Activated CD8-positive, alpha-beta T cell treated with anti-CD3 and anti-CD28 coated beads for 36 hours (primary cell): ENCODE measurements at regions not wholly inside any gene's neighbourhood (a gene's known extent, or its start where the extent isn't known, plus 50 kb on each side); places are given as distances from the start of the nearest gene placed in this dataset.

Experiments
- ATAC-seq: fragments of 200-7000 bp; cut with Tn5 transposase; one replicate; pipeline ENCODE4 v1.10.0; 2021; ENCODE audit warnings: mild to moderate bottlenecking, moderate library complexity
- CTCF ChIA-PET: fragments of 350-600 bp; sonication (Branson Sonifier 250); formaldehyde crosslinking; loops from one replicate; lab custom pipeline; 2021; ENCODE audit warnings: antibody characterized with exemption; lab: Charles Lee
- POLR2A ChIA-PET: fragments of 350-600 bp; sonication (Branson Sonifier 250); formaldehyde crosslinking; loops from one replicate; lab custom pipeline; 2021; ENCODE audit warnings: antibody characterized with exemption; lab: Charles Lee
- DNase-seq: peaks from one replicate; pipeline ENCODE4 v3.0.0-alpha.2; 2020
- H3K27ac Mint-ChIP-seq: one replicate; pipeline ENCODE4 v1.8.0; 2021; ENCODE audit warnings: mild to moderate bottlenecking, mixed read lengths
- H3K27me3 Mint-ChIP-seq: one replicate; pipeline ENCODE4 v1.8.0; 2021; ENCODE audit warnings: mixed read lengths
- H3K36me3 Mint-ChIP-seq: one replicate; pipeline ENCODE4 v1.8.0; 2021; ENCODE audit warnings: low read depth, mixed read lengths
- H3K4me1 Mint-ChIP-seq: one replicate; pipeline ENCODE4 v1.8.0; 2021; ENCODE audit warnings: low read depth, mixed read lengths
- H3K4me3 Mint-ChIP-seq: one replicate; pipeline ENCODE4 v1.8.0; 2021; ENCODE audit warnings: mild to moderate bottlenecking, moderate library complexity, mixed read lengths
- H3K9me3 Mint-ChIP-seq: one replicate; pipeline ENCODE4 v1.8.0; 2021; ENCODE audit warnings: mixed read lengths
- CTCF ChIP-seq: fragments of 200-600 bp; IDR thresholded peaks from one replicate; pipeline ENCODE4 v1.8.0; 2022; ENCODE audit warnings: antibody characterized with exemption, mild to moderate bottlenecking
- intact Hi-C: fragments of 100-400 bp; cut with micrococcal nuclease; formaldehyde crosslinking; loops from one replicate; pipeline ENCODE4 v1.10.0; 2022

DNA sequence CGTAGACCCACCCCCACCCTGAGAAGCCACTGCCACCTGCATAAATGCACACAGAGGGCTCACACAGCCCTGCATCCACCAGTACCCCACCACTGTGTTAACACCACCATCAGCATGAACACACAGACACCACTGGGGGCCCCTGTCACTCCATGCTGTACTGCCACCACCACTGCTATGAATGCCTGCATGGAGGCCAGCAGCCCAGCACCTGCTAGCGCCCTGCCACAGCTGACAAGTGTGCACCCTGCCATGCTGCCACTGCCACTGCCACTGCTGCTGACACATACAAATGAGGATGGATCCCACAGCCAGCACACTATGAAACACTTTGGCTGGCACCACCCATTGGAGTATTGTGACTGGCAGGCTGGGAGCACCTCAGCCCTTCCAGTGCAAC lies 361.0 kb downstream of the TAFA4 start:
- ATAC-seq (no peak), DNase-seq (no peak)
- peaks cover 7% of the 10 kb centered on the region for H3K27me3 Mint-ChIP-seq
- H3K36me3 Mint-ChIP-seq = no peaks in the 10 kb centered on the region
- TF ChIP-seq CTCF = no peak
- no peak overlapping the region for H3K4me3 Mint-ChIP-seq
- POLR2A ChIA-PET = no interaction called here
- peaks cover 2% of the 10 kb centered on the region for H3K9me3 Mint-ChIP-seq
- no peak overlapping the region for H3K27ac Mint-ChIP-seq
- CTCF ChIA-PET = no interaction called here
- intact Hi-C loops = no loop called here
- no peaks in the 10 kb centered on the region for H3K4me1 Mint-ChIP-seq

DNA sequence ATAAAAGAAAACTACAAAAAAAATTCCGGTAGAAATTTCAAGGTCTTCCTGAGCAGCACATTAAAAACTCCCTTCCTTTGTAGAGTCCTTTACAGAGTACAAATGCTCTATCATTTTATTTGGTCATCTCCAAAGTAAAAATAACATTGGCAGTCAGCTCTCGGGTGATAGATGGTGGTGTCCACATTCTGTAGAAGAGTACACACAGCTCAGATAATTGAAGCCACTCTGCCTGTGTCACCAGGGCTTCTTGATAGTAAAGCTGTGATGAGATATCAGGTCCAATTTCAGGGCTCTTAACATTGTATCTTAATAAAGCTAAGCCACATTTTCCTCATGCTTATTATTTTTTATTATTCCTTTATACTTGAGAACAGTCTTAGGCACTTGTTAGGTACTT lies 371.6 kb downstream of the TAFA4 start:
- POLR2A ChIA-PET = no interaction called here
- ATAC-seq (no peak), DNase-seq (no peak)
- intact Hi-C loops = no loop called here
- Mint-ChIP-seq H3K36me3 (no peaks in the 10 kb centered on the region), H3K4me3 (no peak overlapping the region), H3K27ac (no peak overlapping the region), H3K9me3 (peaks cover under 1% of the 10 kb centered on the region), H3K27me3 (no peaks in the 10 kb centered on the region), H3K4me1 (no peaks in the 10 kb centered on the region)
- no peak for TF ChIP-seq CTCF
- CTCF ChIA-PET = no interaction called here

- no peak overlapping the region for H3K27ac Mint-ChIP-seq
- no peaks in the 10 kb centered on the region for H3K4me1 Mint-ChIP-seq
- DNase-seq (no peak), ATAC-seq (no peak)
- POLR2A ChIA-PET = no interaction called here
- peaks cover 2% of the 10 kb centered on the region for H3K27me3 Mint-ChIP-seq
- intact Hi-C loops = no loop called here
- no peak for TF ChIP-seq CTCF
- no peaks in the 10 kb centered on the region for H3K36me3 Mint-ChIP-seq
- CTCF ChIA-PET = no interaction called here
- no peak overlapping the region for H3K4me3 Mint-ChIP-seq
- H3K9me3 Mint-ChIP-seq = peaks cover 3% of the 10 kb centered on the region
Observed at GRCh38 chr3:68535782-68536181, 396.6 kb downstream of the TAFA4 start.

DNA sequence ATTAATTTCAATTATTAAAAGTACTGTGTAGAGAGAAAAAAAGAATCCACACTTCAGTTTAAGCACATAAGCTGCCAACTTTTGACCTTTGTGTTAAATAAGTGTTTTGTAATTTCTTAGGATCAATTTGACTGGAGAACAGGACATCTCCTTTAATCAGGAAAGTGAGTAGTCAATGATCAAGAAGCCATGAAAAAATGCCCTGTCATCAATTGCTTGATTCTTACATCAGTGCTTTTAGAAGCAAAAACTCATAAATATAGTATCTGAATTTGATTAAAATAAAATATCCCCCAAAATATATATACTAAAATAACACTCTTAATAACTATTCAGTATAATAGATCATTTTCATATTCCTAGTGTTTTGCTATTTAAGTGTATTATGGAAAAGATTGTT lies 409.0 kb downstream of the TAFA4 start:
- intact Hi-C loops = no loop called here
- TF ChIP-seq CTCF = no peak
- no peaks in the 10 kb centered on the region for H3K27me3 Mint-ChIP-seq
- ATAC-seq (no peak), DNase-seq (no peak)
- H3K4me3 Mint-ChIP-seq = no peak overlapping the region
- ChIA-PET POLR2A (no interaction called here), CTCF (no interaction called here)
- no peaks in the 10 kb centered on the region for H3K9me3 Mint-ChIP-seq
- H3K4me1 Mint-ChIP-seq = no peaks in the 10 kb centered on the region
- no peak overlapping the region for H3K27ac Mint-ChIP-seq
- no peaks in the 10 kb centered on the region for H3K36me3 Mint-ChIP-seq

DNA sequence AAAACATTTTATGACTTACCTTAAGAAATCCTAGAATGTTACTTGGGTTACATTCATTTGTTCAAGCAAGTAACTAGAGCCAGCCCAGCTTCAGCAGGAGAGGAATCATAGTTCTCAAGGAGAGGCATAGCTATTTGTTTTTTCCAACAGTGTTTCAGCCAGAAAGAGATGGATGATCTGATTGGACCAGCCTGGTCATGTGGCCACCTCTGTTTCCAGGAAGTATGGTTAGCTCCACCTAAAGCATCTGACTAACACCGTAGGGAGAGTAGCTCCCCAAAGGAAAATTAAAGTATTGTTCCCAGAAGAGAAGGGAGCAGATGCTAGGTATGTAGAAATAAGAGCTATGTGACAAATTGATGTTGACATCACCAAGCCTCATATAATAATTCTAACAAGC lies 417.1 kb downstream of the TAFA4 start:
- ATAC-seq = no peak
- POLR2A ChIA-PET = no interaction called here
- Mint-ChIP-seq H3K27ac (no peak overlapping the region), H3K4me1 (no peaks in the 10 kb centered on the region), H3K36me3 (no peaks in the 10 kb centered on the region), H3K27me3 (no peaks in the 10 kb centered on the region), H3K4me3 (no peak overlapping the region), H3K9me3 (no peaks in the 10 kb centered on the region)
- CTCF ChIA-PET = no interaction called here
- intact Hi-C loops = no loop called here
- no peak for TF ChIP-seq CTCF
- no peak for DNase-seq
